Prostate gland (tissue), 2 donors: ENCODE measurements at regions not wholly inside any gene's neighbourhood (a gene's known extent, or its start where the extent isn't known, plus 50 kb on each side); places are given as distances from the start of the nearest gene placed in this dataset.

Experiments used
- CTCF ChIP-seq, 4 experiments: fragments of 200-600 bp in 2 of 4; fragments of 450-650 bp in 2 of 4; sonication (generic) in 2 of 4; IDR thresholded peaks; 1 replicate in 3 of 4; 2 replicates in 1 of 4; pipeline ENCODE4 v1.5.1; 2016 to 2019; ENCODE audit warnings: antibody characterized with exemption in 4 of 4, mild to moderate bottlenecking in 2 of 4, moderate library complexity in 2 of 4
- POLR2A ChIP-seq: fragments of 450-650 bp; IDR thresholded peaks from one replicate; pipeline ENCODE4 v1.6.1; 2016; ENCODE audit warnings: antibody characterized with exemption, mild to moderate bottlenecking
- POLR2AphosphoS5 ChIP-seq: sonication (generic); formaldehyde crosslinking; IDR thresholded peaks from one replicate; pipeline ENCODE4 v1.6.1; 2017; ENCODE audit warnings: antibody characterized with exemption

- TF ChIP-seq CTCF (IDR thresholded peaks at IDR 0.05) (no peak), POLR2A (no peak), POLR2AphosphoS5 (no peak)
These were observed 51.9 kb upstream of the TMC3 start for GRCh38 chr15:81425905-81426304.
